IMR-90 (cell line): ENCODE measurements at regions not wholly inside any gene's neighbourhood (a gene's known extent, or its start where the extent isn't known, plus 50 kb on each side); places are given as distances from the start of the nearest gene placed in this dataset.

ENCODE experiments used
- ATAC-seq: fragments of 200-7000 bp; cut with Tn5 transposase; 2 replicates; pipeline ENCODE4 v1.9.1; 2020; ENCODE audit warnings: low read depth, mild to moderate bottlenecking, moderate library complexity
- BruUV-seq: library from RNA; stranded (reverse); fragments of 400-500 nt; replicated peaks from 2 replicates; lab custom pipeline; 2021; lab: Mats Ljungman, UMichigan
- CTCF ChIA-PET: fragments of 300-600 bp; formaldehyde crosslinking; extraction: SDS; loops from one replicate; lab custom pipeline; 2021; ENCODE audit warnings: antibody characterized with exemption; lab: Yijun Ruan, JAX
- POLR2A ChIA-PET: fragments of 300-600 bp; sonication (Branson Sonifier 250); formaldehyde crosslinking; loops from one replicate; lab custom pipeline; 2022; ENCODE audit warnings: antibody characterized with exemption; ENCODE audit not compliant: unreplicated experiment; lab: Charles Lee
- DNase-seq: peaks from one replicate; pipeline ENCODE4 v3.0.0; 2013
- H2AFZ ChIP-seq: replicated peaks from 2 replicates; pipeline ENCODE3; 2013; ENCODE audit warnings: low read length, mild to moderate bottlenecking; ENCODE audit not compliant: poor library complexity
- H2AK5ac ChIP-seq: 2 replicates; pipeline ENCODE4 v1.6.1; 2013; ENCODE audit warnings: low read depth, low read length, inconsistent platforms
- H2AK9ac ChIP-seq: replicated peaks from 2 replicates; pipeline ENCODE3; 2013; ENCODE audit warnings: mild to moderate bottlenecking, low read depth, low read length, moderate library complexity; ENCODE audit not compliant: poor library complexity
- H2BK120ac ChIP-seq: 2 replicates; pipeline ENCODE4 v1.6.1; 2013; ENCODE audit warnings: low read depth, low read length, inconsistent platforms
- H2BK15ac ChIP-seq: 3 replicates; pipeline ENCODE4 v1.6.1; 2013; ENCODE audit warnings: low read depth, low read length, inconsistent platforms
- H2BK20ac ChIP-seq: 2 replicates; pipeline ENCODE4 v1.6.1; 2013; ENCODE audit warnings: low read depth, mild to moderate bottlenecking, inconsistent platforms, low read length, moderate library complexity
- H2BK5ac ChIP-seq: 2 replicates; pipeline ENCODE4 v1.6.1; 2013; ENCODE audit warnings: mild to moderate bottlenecking, low read depth, low read length, inconsistent platforms; ENCODE audit not compliant: poor library complexity, severe bottlenecking
- H3K14ac ChIP-seq: replicated peaks from 2 replicates; pipeline ENCODE4 v1.6.1; 2013; ENCODE audit warnings: low read depth, low read length, inconsistent platforms
- H3K18ac ChIP-seq: 2 replicates; pipeline ENCODE4 v1.6.1; 2013; ENCODE audit warnings: low read depth, low read length, control low read depth
- H3K23ac ChIP-seq: 2 replicates; pipeline ENCODE4 v1.6.1; 2013; ENCODE audit warnings: low read depth, low read length, inconsistent platforms
- H3K27ac ChIP-seq: 2 replicates; pipeline ENCODE4 v1.5.1; 2013; ENCODE audit warnings: mild to moderate bottlenecking, control low read depth, low read length; ENCODE audit not compliant: insufficient read depth
- H3K27me3 ChIP-seq: 2 replicates; pipeline ENCODE4 v1.6.1; 2013; ENCODE audit warnings: low read length; ENCODE audit not compliant: control insufficient read depth, insufficient read depth
- H3K36me3 ChIP-seq: 2 replicates; pipeline ENCODE4 v1.6.1; 2013; ENCODE audit warnings: low read length, mixed read lengths; ENCODE audit not compliant: control insufficient read depth, insufficient read depth
- H3K4ac ChIP-seq: 2 replicates; pipeline ENCODE4 v1.6.1; 2013; ENCODE audit warnings: low read depth, low read length, inconsistent platforms
- H3K4me1 ChIP-seq: 2 replicates; pipeline ENCODE4 v1.6.1; 2013; ENCODE audit warnings: low read length, mixed read lengths; ENCODE audit not compliant: control insufficient read depth, insufficient read depth
- H3K4me2 ChIP-seq: 2 replicates; pipeline ENCODE4 v1.6.1; 2013; ENCODE audit warnings: low read depth, mild to moderate bottlenecking, control low read depth, low read length, moderate library complexity
- H3K4me3 ChIP-seq: 2 replicates; pipeline ENCODE4 v1.5.1; 2013; ENCODE audit warnings: low read depth, mild to moderate bottlenecking, control low read depth, low read length, moderate library complexity; ENCODE audit not compliant: insufficient read depth
- H3K56ac ChIP-seq: 2 replicates; pipeline ENCODE4 v1.6.1; 2013; ENCODE audit warnings: low read length, inconsistent platforms; ENCODE audit not compliant: insufficient read depth; ENCODE audit errors: extremely low read depth
- H3K79me1 ChIP-seq, 2 experiments: 2 replicates each; pipeline ENCODE4 v1.6.1; 2013; ENCODE audit warnings: low read length in 2 of 2, inconsistent platforms in 1 of 2, low read depth in 1 of 2
- H3K9ac ChIP-seq: 2 replicates; pipeline ENCODE4 v1.6.1; 2013; ENCODE audit warnings: low read depth, low read length, control low read depth
- H3K9me1 ChIP-seq: 2 replicates; pipeline ENCODE4 v1.6.1; 2013; ENCODE audit warnings: low read length, inconsistent platforms; ENCODE audit not compliant: insufficient read depth
- H3K9me3 ChIP-seq: 2 replicates; pipeline ENCODE4 v1.6.1; 2013; ENCODE audit warnings: low read length; ENCODE audit not compliant: control insufficient read depth, insufficient read depth
- H4K20me1 ChIP-seq: 2 replicates; pipeline ENCODE4 v1.6.1; 2013; ENCODE audit warnings: low read length, inconsistent platforms; ENCODE audit not compliant: insufficient read depth
- H4K5ac ChIP-seq: 2 replicates; pipeline ENCODE4 v1.6.1; 2013; ENCODE audit warnings: mild to moderate bottlenecking, low read depth, low read length, control low read depth
- H4K8ac ChIP-seq, 2 experiments: 2 replicates each; pipeline ENCODE4 v1.6.1; 2013; ENCODE audit warnings: low read depth in 2 of 2, low read length in 2 of 2, control low read depth in 1 of 2, inconsistent platforms in 1 of 2
- H4K91ac ChIP-seq: 2 replicates; pipeline ENCODE4 v1.6.1; 2013; ENCODE audit warnings: low read depth, low read length, inconsistent platforms; ENCODE audit not compliant: insufficient read depth
- BHLHE40 ChIP-seq: fragments of 150-350 bp; IDR thresholded peaks from 2 replicates; pipeline ENCODE4 v1.6.1; 2016; ENCODE audit warnings: mild to moderate bottlenecking, low read depth, low read length
- CEBPB ChIP-seq: IDR thresholded peaks from 2 replicates; pipeline ENCODE4 v1.6.1; 2012; ENCODE audit warnings: low read depth, low read length, improper control_type of control experiment
- CHD1 ChIP-seq: IDR thresholded peaks from 2 replicates; pipeline ENCODE4 v1.6.1; 2012; ENCODE audit warnings: low read depth, low read length, improper control_type of control experiment
- FOS ChIP-seq: fragments of 150-350 bp; IDR thresholded peaks from 2 replicates; pipeline ENCODE4 v1.6.1; 2016; ENCODE audit warnings: low read depth, low read length
- MAFK ChIP-seq: IDR thresholded peaks from 2 replicates; pipeline ENCODE4 v1.6.1; 2012; ENCODE audit warnings: low read depth, low read length, improper control_type of control experiment
- MAZ ChIP-seq: IDR thresholded peaks from 2 replicates; pipeline ENCODE4 v1.6.1; 2012; ENCODE audit warnings: low read depth, mild to moderate bottlenecking, low read length, improper control_type of control experiment, moderate library complexity, borderline replicate concordance
- MXI1 ChIP-seq: IDR thresholded peaks from 2 replicates; pipeline ENCODE4 v1.6.1; 2012; ENCODE audit warnings: low read depth, mild to moderate bottlenecking, low read length, moderate library complexity, borderline replicate concordance
- POLR2A ChIP-seq: IDR thresholded peaks from 2 replicates; pipeline ENCODE4 v1.6.1; 2012; ENCODE audit warnings: mild to moderate bottlenecking, low read depth, low read length
- RAD21 ChIP-seq: IDR thresholded peaks from 2 replicates; pipeline ENCODE4 v1.6.1; 2012; ENCODE audit warnings: low read length, improper control_type of control experiment
- WGBS, 2 experiments: methylation state at CpG; one replicate each; pipeline versions ENCODE4 v1.1.5 to v1.1.7; 2013; ENCODE audit warnings: missing lambda C conversion rate in 2 of 2; ENCODE audit not compliant: insufficient read length in 1 of 2; ENCODE audit errors: extremely low coverage in 2 of 2; 5-methylcytosine and 5-hydroxymethylcytosine counted together
- dilution Hi-C: fragments of 300-500 bp; cut with HindIII; formaldehyde crosslinking; loops from one replicate; pipeline ENCODE4 v1.14.3; 2018; ENCODE audit warnings: low sequenced_read_pairs; ENCODE audit not compliant: unreplicated experiment
- in situ Hi-C: fragments of 300-500 bp; cut with MboI; formaldehyde crosslinking; loops from 3 replicates; pipeline ENCODE4 v1.14.3; 2019; ENCODE audit warnings: low sequenced_read_pairs, inconsistent platforms, mixed read lengths
- intact Hi-C: fragments of 100-400 bp; cut with micrococcal nuclease; formaldehyde crosslinking; loops from 2 replicates; pipeline ENCODE4 v1.10.0; 2022
- TF ChIP-seq, protein P1 (sequence below): fragments of 150-350 bp; IDR thresholded peaks from 2 replicates; pipeline ENCODE4 v1.6.1; 2017; ENCODE audit warnings: mild to moderate bottlenecking, antibody characterized with exemption, low read length, low read depth
- TF ChIP-seq, protein P2 (sequence below): fragments of 150-350 bp; IDR thresholded peaks from 2 replicates; pipeline ENCODE4 v1.6.1; 2016; ENCODE audit warnings: low read depth, mild to moderate bottlenecking, low read length, moderate library complexity, borderline replicate concordance

DNA sequence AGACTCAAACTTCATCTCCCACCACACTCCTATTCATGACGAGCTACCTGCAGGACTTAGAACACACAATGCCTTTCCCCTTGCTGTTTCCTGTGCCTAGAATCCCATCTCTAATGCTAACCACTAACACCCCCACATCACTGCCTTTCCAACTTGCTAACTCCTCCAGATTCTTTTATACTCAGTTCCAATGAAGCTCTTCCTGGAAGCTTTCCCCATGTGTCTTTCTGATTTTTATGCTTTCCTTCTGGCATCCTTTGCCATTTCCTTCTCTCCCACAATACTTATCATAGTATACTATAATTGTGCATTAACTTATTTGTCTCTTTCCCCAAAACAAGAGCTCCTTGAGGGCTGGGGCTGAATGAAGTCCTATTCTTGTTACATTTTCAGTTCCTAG is 115.3 kb upstream of the PLPPR1 start:
- H2AK9ac ChIP-seq, result no peak overlapping the region
- no peaks in the 10 kb centered on the region for H3K4me1 ChIP-seq
- H4K20me1 ChIP-seq, result no peaks in the 10 kb centered on the region
- H2BK20ac ChIP-seq, result no peak overlapping the region
- no peak overlapping the region for H3K18ac ChIP-seq
- H2BK120ac ChIP-seq, result no peak overlapping the region
- 29% methylated on average over 1 of the region's 1 CpG; no CpG with 5 or more reads in 1 of the 2 experiments for WGBS, 2 experiments
- H3K9me3 ChIP-seq, result peaks cover 31% of the 10 kb centered on the region
- ChIA-PET CTCF (interaction anchor here (0.7 kb wide), 1 partner anchor 65 kb away, joined by 4 read pairs; no protein-coding TSS in a partner anchor), POLR2A (no interaction called here)
- intact Hi-C loops, result no loop called here
- no peak overlapping the region for H3K4ac ChIP-seq
- H3K4me2 ChIP-seq, result no peak overlapping the region
- no peak overlapping the region for H3K23ac ChIP-seq
- in situ Hi-C loops, result no loop called here
- BruUV-seq, result no TSS peak
- H4K8ac ChIP-seq, result no peak overlapping the region
- no peak overlapping the region for H2BK15ac ChIP-seq
- no peaks in the 10 kb centered on the region for H3K36me3 ChIP-seq
- no peak for TF ChIP-seq BHLHE40
- TF ChIP-seq MAZ, result no peak
- TF ChIP-seq MXI1, result no peak
- TF ChIP-seq CHD1, result no peak
- TF ChIP-seq FOS, result no peak
- TF ChIP-seq, protein P1, sequence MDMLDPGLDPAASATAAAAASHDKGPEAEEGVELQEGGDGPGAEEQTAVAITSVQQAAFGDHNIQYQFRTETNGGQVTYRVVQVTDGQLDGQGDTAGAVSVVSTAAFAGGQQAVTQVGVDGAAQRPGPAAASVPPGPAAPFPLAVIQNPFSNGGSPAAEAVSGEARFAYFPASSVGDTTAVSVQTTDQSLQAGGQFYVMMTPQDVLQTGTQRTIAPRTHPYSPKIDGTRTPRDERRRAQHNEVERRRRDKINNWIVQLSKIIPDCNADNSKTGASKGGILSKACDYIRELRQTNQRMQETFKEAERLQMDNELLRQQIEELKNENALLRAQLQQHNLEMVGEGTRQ, result no peak
- TF ChIP-seq, protein P2, sequence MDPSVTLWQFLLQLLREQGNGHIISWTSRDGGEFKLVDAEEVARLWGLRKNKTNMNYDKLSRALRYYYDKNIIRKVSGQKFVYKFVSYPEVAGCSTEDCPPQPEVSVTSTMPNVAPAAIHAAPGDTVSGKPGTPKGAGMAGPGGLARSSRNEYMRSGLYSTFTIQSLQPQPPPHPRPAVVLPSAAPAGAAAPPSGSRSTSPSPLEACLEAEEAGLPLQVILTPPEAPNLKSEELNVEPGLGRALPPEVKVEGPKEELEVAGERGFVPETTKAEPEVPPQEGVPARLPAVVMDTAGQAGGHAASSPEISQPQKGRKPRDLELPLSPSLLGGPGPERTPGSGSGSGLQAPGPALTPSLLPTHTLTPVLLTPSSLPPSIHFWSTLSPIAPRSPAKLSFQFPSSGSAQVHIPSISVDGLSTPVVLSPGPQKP, result no peak
- TF ChIP-seq RAD21, result no peak
- TF ChIP-seq CEBPB, result no peak
- TF ChIP-seq POLR2A, result no peak
- no peak for TF ChIP-seq MAFK
- H4K5ac ChIP-seq, result no peak overlapping the region
- no peaks in the 10 kb centered on the region for H3K9me1 ChIP-seq
- dilution Hi-C loops, result no loop called here
- H3K9ac ChIP-seq, result no peak overlapping the region
- H3K27ac ChIP-seq, result no peak overlapping the region
- H3K4me3 ChIP-seq, result no peak overlapping the region
- H4K91ac ChIP-seq, result no peak overlapping the region
- no peak for ATAC-seq
- no peak overlapping the region for H2AFZ ChIP-seq
- H2BK5ac ChIP-seq, result no peak overlapping the region
- H2AK5ac ChIP-seq, result no peak overlapping the region
- no peaks in the 10 kb centered on the region for H3K79me1 ChIP-seq
- no peaks in the 10 kb centered on the region for H3K27me3 ChIP-seq
- H3K14ac ChIP-seq, result no peak overlapping the region
- no peak for DNase-seq
- H3K56ac ChIP-seq, result no peak overlapping the region
